ENCODE measurements at regions not wholly inside any gene's neighbourhood (a gene's known extent, or its start where the extent isn't known, plus 50 kb on each side); places are given as distances from the start of the nearest gene placed in this dataset.

GRCh38 chr5:67771221-67771620 lies 444.3 kb upstream of the PIK3R1 start:
- TF ChIP-seq CTCF (optimal IDR thresholded peaks at IDR 0.05 in 1 of 3, IDR thresholded peaks at IDR 0.05 in 1 of 3, conservative IDR thresholded peaks at IDR 0.05 in 1 of 3; ENCODE audit: extremely low read depth in 1 of 3, insufficient read depth in 2 of 3, low read length in 3 of 3) (no peak), EZH2 (IDR thresholded peaks at IDR 0.05; ENCODE audit: low read length) (no peak)
